GM12891 (cell line): ENCODE measurements at regions not wholly inside any gene's neighbourhood (a gene's known extent, or its start where the extent isn't known, plus 50 kb on each side); places are given as distances from the start of the nearest gene placed in this dataset.

ENCODE experiments used
- DNase-seq: peaks from one replicate; pipeline ENCODE4 v3.0.0; 2011; ENCODE audit warnings: low spot score; ENCODE audit not compliant: insufficient read length
- FAIRE-seq: peaks from 2 replicates; lab custom pipeline; 2011; peaks lifted over from hg19 to GRCh38; lab: Jason Lieb, UNC
- PAX5 ChIP-seq: IDR thresholded peaks from 2 replicates; pipeline ENCODE4 v1.6.1; 2011; ENCODE audit warnings: low read length, moderate library complexity, mild to moderate bottlenecking; ENCODE audit not compliant: insufficient read depth, severe bottlenecking
- POLR2A ChIP-seq: IDR thresholded peaks from 2 replicates; pipeline ENCODE4 v1.6.1; 2011; ENCODE audit warnings: low read depth, low read length, control low read depth
- POLR2AphosphoS5 ChIP-seq: IDR thresholded peaks from 2 replicates; pipeline ENCODE4 v1.6.1; 2011; ENCODE audit warnings: low read depth, low read length, control low read depth
- POU2F2 ChIP-seq: IDR thresholded peaks from 2 replicates; pipeline ENCODE4 v1.6.1; 2011; ENCODE audit warnings: low read depth, mild to moderate bottlenecking, control low read depth, low read length, moderate library complexity
- SPI1 ChIP-seq: IDR thresholded peaks from 2 replicates; pipeline ENCODE4 v1.6.1; 2011; ENCODE audit warnings: low read depth, low read length, control low read depth
- TAF1 ChIP-seq: IDR thresholded peaks from 2 replicates; pipeline ENCODE4 v1.6.1; 2011; ENCODE audit warnings: low read depth, low read length, control low read depth

GRCh38 chr4:11633430-11633829 is 204.7 kb upstream of the HS3ST1 start:
- DNase-seq (no peak), FAIRE-seq (no peak)
- TF ChIP-seq POU2F2: no peak
- TF ChIP-seq SPI1: no peak
- no peak for TF ChIP-seq TAF1
- TF ChIP-seq POLR2A: no peak
- no peak for TF ChIP-seq PAX5
- no peak for TF ChIP-seq POLR2AphosphoS5

- TF ChIP-seq POLR2AphosphoS5: no peak
- TF ChIP-seq TAF1: no peak
- no peak for TF ChIP-seq SPI1
- no peak for TF ChIP-seq POLR2A
- no peak for TF ChIP-seq POU2F2
- no peak for TF ChIP-seq PAX5
- no peak for DNase-seq
- FAIRE-seq: no peak
These were observed 203.8 kb upstream of the HS3ST1 start for GRCh38 chr4:11632483-11632882.

- DNase-seq: no peak
- FAIRE-seq: no peak
- TF ChIP-seq SPI1 (no peak), PAX5 (no peak), POLR2A (no peak), POLR2AphosphoS5 (no peak), TAF1 (no peak), POU2F2 (no peak)
These were observed 203.3 kb upstream of the HS3ST1 start for GRCh38 chr4:11632025-11632424.

DNA sequence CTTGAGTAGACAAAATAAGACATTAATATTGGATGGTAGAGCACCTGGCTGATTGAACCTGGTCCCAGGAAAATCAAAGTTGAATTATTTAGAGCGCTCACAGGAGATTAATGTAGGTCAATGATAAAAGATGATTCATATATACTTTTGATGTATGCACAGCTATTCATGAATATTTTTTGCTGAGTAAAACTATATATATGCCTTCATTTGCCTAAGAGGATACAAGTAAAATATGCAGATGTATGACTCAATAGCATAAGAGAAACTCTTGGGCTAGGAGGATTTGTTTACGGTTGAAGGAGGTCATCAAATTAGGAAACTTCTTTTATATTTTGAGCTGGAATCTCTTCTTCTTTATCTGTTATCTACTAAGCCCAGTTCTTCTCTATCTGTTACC is 202.7 kb upstream of the HS3ST1 start:
- TF ChIP-seq SPI1: no peak
- TF ChIP-seq TAF1: no peak
- no peak for TF ChIP-seq POLR2A
- TF ChIP-seq POLR2AphosphoS5: no peak
- no peak for TF ChIP-seq POU2F2
- TF ChIP-seq PAX5: no peak
- no peak for FAIRE-seq
- no peak for DNase-seq

DNA sequence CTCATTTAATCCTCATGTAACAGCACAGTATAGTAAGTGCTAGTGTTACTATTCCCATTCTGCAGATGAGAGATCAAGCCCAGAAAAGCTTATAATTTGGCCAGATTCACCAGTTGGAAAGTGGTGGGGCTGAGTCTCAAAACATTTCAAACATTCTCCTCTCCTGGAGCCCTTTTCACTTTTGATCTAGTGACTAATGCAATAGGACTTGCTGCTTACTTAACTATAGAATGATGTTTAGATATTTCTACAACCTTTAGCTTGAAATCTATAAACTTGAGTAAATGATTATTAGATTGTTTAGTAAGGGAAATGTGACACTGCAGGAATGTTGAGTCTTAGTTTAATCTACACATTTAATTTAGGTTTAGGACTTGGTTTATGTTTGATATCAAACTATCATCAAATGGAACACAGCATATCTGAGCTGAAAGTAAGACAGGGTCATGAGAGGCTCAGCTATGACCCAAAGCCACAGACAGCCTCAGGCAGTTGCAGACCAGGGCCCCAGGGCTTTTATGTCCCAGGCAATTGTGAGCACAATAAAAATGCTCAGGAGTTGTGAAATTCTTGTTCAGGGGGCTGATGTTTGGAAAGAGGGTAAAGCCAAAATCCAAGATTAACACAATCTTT is 199.5 kb upstream of the HS3ST1 start:
- DNase-seq (no peak), FAIRE-seq (no peak)
- TF ChIP-seq POLR2A (no peak), POU2F2 (no peak), POLR2AphosphoS5 (no peak), TAF1 (no peak), PAX5 (no peak), SPI1 (no peak)

DNA sequence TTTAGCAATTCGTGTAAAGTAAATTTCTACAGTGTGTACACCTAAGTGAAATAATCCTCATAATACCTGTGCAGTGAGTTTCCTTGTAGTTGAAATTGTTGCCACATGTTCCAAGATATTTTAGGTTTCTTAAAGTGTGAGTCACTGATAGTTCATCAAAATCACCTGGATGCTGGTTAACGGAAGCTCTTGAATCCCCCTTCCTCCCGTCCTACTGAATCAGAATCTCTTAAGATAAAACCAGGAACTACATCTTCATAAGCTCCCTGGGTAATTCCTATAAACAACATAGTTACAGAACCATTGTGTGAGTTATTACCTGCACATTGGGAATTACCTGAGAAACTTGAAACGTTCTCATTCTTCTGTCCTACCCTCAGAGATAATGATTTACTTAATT is 197.4 kb upstream of the HS3ST1 start:
- FAIRE-seq (no peak), DNase-seq (no peak)
- TF ChIP-seq POLR2AphosphoS5 (no peak), POU2F2 (no peak), SPI1 (no peak), TAF1 (no peak), POLR2A (no peak), PAX5 (no peak)

DNA sequence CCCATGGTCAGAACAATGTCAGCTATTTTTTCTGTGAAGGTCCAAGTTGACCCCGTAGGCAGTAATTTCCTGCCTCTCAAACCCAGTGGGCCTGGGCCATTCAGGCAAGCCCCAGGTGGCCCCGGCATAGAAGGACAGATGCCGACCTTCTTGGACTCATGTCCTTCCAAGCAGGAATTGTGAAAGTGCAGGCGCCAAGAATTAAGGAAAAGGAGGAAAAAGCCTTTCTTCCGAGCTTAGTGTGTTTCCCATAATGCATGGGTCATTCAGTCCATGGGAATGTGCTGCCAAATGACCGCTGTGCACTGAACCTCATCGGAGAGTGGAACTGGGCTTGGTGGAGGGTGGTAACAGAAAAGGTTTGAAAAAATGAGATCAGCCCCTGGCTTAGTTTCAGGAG is 196.5 kb upstream of the HS3ST1 start:
- no peak for TF ChIP-seq POU2F2
- no peak for TF ChIP-seq TAF1
- TF ChIP-seq PAX5: no peak
- TF ChIP-seq POLR2AphosphoS5: no peak
- no peak for TF ChIP-seq SPI1
- no peak for TF ChIP-seq POLR2A
- FAIRE-seq (no peak), DNase-seq (no peak)

- DNase-seq (no peak), FAIRE-seq (no peak)
- TF ChIP-seq POLR2A (no peak), POU2F2 (no peak), SPI1 (no peak), POLR2AphosphoS5 (no peak), PAX5 (no peak), TAF1 (no peak)
These were observed 195.7 kb upstream of the HS3ST1 start for GRCh38 chr4:11624370-11624769.

DNA sequence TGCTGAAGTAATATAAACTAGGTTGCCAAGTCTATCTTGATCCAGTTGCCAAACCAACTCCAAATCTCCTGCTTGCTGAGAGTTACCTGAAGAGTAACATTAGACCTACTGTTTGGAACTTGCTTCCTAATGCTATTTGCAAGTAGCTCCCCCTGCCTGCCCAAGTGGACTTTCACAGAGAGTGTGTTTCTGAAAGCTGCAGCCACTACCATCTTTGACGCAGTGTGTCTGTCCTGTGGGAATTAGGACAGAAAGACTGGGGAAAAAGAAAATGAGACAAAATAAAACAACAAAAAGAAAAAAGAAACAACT is 195.0 kb upstream of the HS3ST1 start:
- FAIRE-seq: no peak
- no peak for TF ChIP-seq POU2F2
- TF ChIP-seq PAX5: no peak
- no peak for TF ChIP-seq POLR2A
- TF ChIP-seq SPI1: no peak
- TF ChIP-seq TAF1: no peak
- TF ChIP-seq POLR2AphosphoS5: no peak
- DNase-seq: no peak
